ENCODE measurements at regions not wholly inside any gene's neighbourhood (a gene's known extent, or its start where the extent isn't known, plus 50 kb on each side); places are given as distances from the start of the nearest gene placed in this dataset.

GRCh38 chr6:14857501-14857900, 388.4 kb upstream of the JARID2 start:
- TF ChIP-seq CTCF (IDR thresholded peaks at IDR 0.05) (no peak), POLR2A (IDR thresholded peaks at IDR 0.05) (no peak)
